GM12878 (cell line): ENCODE measurements at regions not wholly inside any gene's neighbourhood (a gene's known extent, or its start where the extent isn't known, plus 50 kb on each side); places are given as distances from the start of the nearest gene placed in this dataset.

Source experiments
- ATAC-seq: fragments of 200-7000 bp; cut with Tn5 transposase; 3 replicates; pipeline ENCODE4 v1.9.1; 2020; ENCODE audit warnings: mild to moderate bottlenecking, moderate library complexity
- BruUV-seq: library from RNA; stranded (reverse); fragments of 400-500 nt; replicated peaks from 2 replicates; lab custom pipeline; 2021; lab: Mats Ljungman, UMichigan
- CTCF ChIA-PET: fragments of 300-600 bp; sonication (Branson Sonifier 250); formaldehyde crosslinking; extraction: SDS; loops from one replicate; lab custom pipeline; 2021; ENCODE audit warnings: inconsistent platforms; lab: Yijun Ruan, JAX
- POLR2A ChIA-PET: fragments of 350-600 bp; formaldehyde crosslinking; extraction: SDS; loops from one replicate; lab custom pipeline; 2021; ENCODE audit warnings: inconsistent platforms; lab: Charles Lee
- RAD21 ChIA-PET: fragments of 300-600 bp; sonication (Branson Sonifier 250); formaldehyde crosslinking; loops from one replicate; lab custom pipeline; 2023; ENCODE audit warnings: antibody characterized with exemption; ENCODE audit not compliant: unreplicated experiment; lab: Charles Lee
- SMC1A ChIA-PET: fragments of 300-600 bp; sonication (Branson Sonifier 250); formaldehyde crosslinking; loops from one replicate; lab custom pipeline; 2023; ENCODE audit not compliant: unreplicated experiment, uncharacterized antibody; lab: Charles Lee
- DNase-seq: peaks from one replicate; pipeline ENCODE4 v3.0.0-alpha.2; 2011; ENCODE audit warnings: low read depth, low spot score
- FAIRE-seq: peaks from 3 replicates; lab custom pipeline; 2011; peaks lifted over from hg19 to GRCh38; lab: Jason Lieb, UNC
- H2AFZ ChIP-seq: 2 replicates; pipeline ENCODE4 v1.6.0; 2011; ENCODE audit warnings: low read depth, low read length, control low read depth; ENCODE audit not compliant: control insufficient read depth
- H3K27ac ChIP-seq: 2 replicates; pipeline ENCODE4 v1.5.1; 2011; ENCODE audit warnings: control low read depth; ENCODE audit not compliant: control insufficient read depth, insufficient read depth
- H3K27me3 ChIP-seq, 2 experiments: replicated peaks in 1 of 2; 2 replicates each; pipeline versions ENCODE4 v1.6.0 to v1.6.1; 2011; ENCODE audit warnings: low read length in 1 of 2; ENCODE audit not compliant: control insufficient read depth in 2 of 2, insufficient read depth in 2 of 2
- H3K36me3 ChIP-seq, 2 experiments: 2 replicates each; pipeline ENCODE4 v1.5.1; 2011; ENCODE audit warnings: low read length in 1 of 2; ENCODE audit not compliant: control insufficient read depth in 2 of 2, insufficient read depth in 2 of 2
- H3K4me1 ChIP-seq: 2 replicates; pipeline ENCODE4 v1.6.1; 2011; ENCODE audit warnings: mild to moderate bottlenecking, low read length, moderate library complexity, mixed read lengths; ENCODE audit not compliant: control insufficient read depth, insufficient read depth
- H3K4me2 ChIP-seq: 2 replicates; pipeline ENCODE4 v1.6.0; 2011; ENCODE audit warnings: control low read depth; ENCODE audit not compliant: control insufficient read depth, insufficient read depth
- H3K4me3 ChIP-seq: fragments of 200-600 bp; sonication (generic); 2 replicates; pipeline ENCODE4 v1.5.1; 2016
- H3K79me2 ChIP-seq: 2 replicates; pipeline ENCODE4 v1.6.0; 2011; ENCODE audit warnings: low read length; ENCODE audit not compliant: control insufficient read depth, insufficient read depth
- H3K9ac ChIP-seq: 2 replicates; pipeline ENCODE4 v1.8.0; 2011; ENCODE audit warnings: low read length, control low read depth, mixed read lengths; ENCODE audit not compliant: control insufficient read depth, insufficient read depth
- H3K9me3 ChIP-seq: replicated peaks from 3 replicates; pipeline ENCODE4 v1.5.1; 2011; ENCODE audit warnings: mild to moderate bottlenecking, low read length; ENCODE audit not compliant: control insufficient read depth, insufficient read depth
- H4K20me1 ChIP-seq: 2 replicates; pipeline ENCODE4 v1.6.0; 2011; ENCODE audit not compliant: control insufficient read depth, insufficient read depth
- EGR1 ChIP-seq, 2 experiments: IDR thresholded peaks; 1 replicate in 1 of 2; 2 replicates in 1 of 2; pipeline ENCODE4 v1.6.1; 2011 to 2012; ENCODE audit warnings: low read depth in 2 of 2, low read length in 2 of 2, borderline replicate concordance in 1 of 2, mild to moderate bottlenecking in 1 of 2, moderate library complexity in 1 of 2
- FOXM1 ChIP-seq: IDR thresholded peaks from 2 replicates; pipeline ENCODE4 v1.6.1; 2012; ENCODE audit warnings: low read depth, mild to moderate bottlenecking, inconsistent platforms, low read length, moderate library complexity
- MEF2B ChIP-seq: fragments of 450-650 bp; IDR thresholded peaks from 2 replicates; pipeline ENCODE4 v1.6.1; 2018; ENCODE audit warnings: mild to moderate bottlenecking, moderate library complexity; ENCODE audit not compliant: partially characterized antibody, poor library complexity, severe bottlenecking
- PML ChIP-seq: IDR thresholded peaks from 2 replicates; pipeline ENCODE4 v1.6.1; 2012; ENCODE audit warnings: low read length, inconsistent platforms
- SUZ12 ChIP-seq: fragments of 200-600 bp; sonication (generic); IDR thresholded peaks from one replicate; pipeline ENCODE4 v1.6.1; 2018; ENCODE audit warnings: antibody characterized with exemption, mild to moderate bottlenecking; ENCODE audit not compliant: unreplicated experiment
- TCF3 ChIP-seq: IDR thresholded peaks from 2 replicates; pipeline ENCODE4 v1.6.1; 2012; ENCODE audit warnings: low read depth, mild to moderate bottlenecking, low read length, borderline replicate concordance; ENCODE audit not compliant: insufficient read depth
- WRNIP1 ChIP-seq: IDR thresholded peaks from 2 replicates; pipeline ENCODE4 v1.6.1; 2011; ENCODE audit warnings: low read depth, low read length, improper control_type of control experiment, borderline replicate concordance
- YY1 ChIP-seq: IDR thresholded peaks from 2 replicates; pipeline ENCODE4 v1.6.1; 2011; ENCODE audit warnings: low read depth, mild to moderate bottlenecking, low read length
- ZNF207 ChIP-seq: fragments of 450-650 bp; IDR thresholded peaks from 2 replicates; pipeline ENCODE4 v1.6.1; 2014; ENCODE audit warnings: antibody characterized with exemption, mild to moderate bottlenecking, borderline replicate concordance
- ZZZ3 ChIP-seq: IDR thresholded peaks from 2 replicates; pipeline ENCODE4 v1.6.1; 2011; ENCODE audit warnings: low read depth; ENCODE audit not compliant: control insufficient read depth, insufficient read length
- WGBS: methylation state at CpG from one replicate; pipeline ENCODE4 v1.1.6; 2016; ENCODE audit warnings: low lambda C conversion rate; ENCODE audit not compliant: insufficient replicate concordance, insufficient coverage; ENCODE audit errors: missing lambda C conversion rate; 5-methylcytosine and 5-hydroxymethylcytosine counted together
- in situ Hi-C: fragments of 300-500 bp; cut with MboI; formaldehyde crosslinking; loops from 9 replicates; pipeline ENCODE4 v1.14.3; 2018; ENCODE audit warnings: mixed read lengths
- intact Hi-C: fragments of 100-400 bp; cut with micrococcal nuclease; formaldehyde crosslinking; loops from one replicate; pipeline ENCODE4 v1.14.2; 2022; ENCODE audit not compliant: unreplicated experiment
- TF ChIP-seq, protein P1 (sequence below): fragments of 450-650 bp; IDR thresholded peaks from 2 replicates; pipeline ENCODE4 v1.6.1; 2017; ENCODE audit warnings: borderline replicate concordance
- TF ChIP-seq, protein P2 (sequence below): fragments of 450-650 bp; IDR thresholded peaks from 2 replicates; pipeline ENCODE4 v1.6.1; 2017; ENCODE audit warnings: mild to moderate bottlenecking, moderate library complexity
- TF ChIP-seq, protein P3 (sequence below): fragments of 450-650 bp; formaldehyde crosslinking; IDR thresholded peaks from 2 replicates; pipeline ENCODE4 v1.5.0; 2022; ENCODE audit warnings: mild to moderate bottlenecking, missing genetic modification characterization

DNA sequence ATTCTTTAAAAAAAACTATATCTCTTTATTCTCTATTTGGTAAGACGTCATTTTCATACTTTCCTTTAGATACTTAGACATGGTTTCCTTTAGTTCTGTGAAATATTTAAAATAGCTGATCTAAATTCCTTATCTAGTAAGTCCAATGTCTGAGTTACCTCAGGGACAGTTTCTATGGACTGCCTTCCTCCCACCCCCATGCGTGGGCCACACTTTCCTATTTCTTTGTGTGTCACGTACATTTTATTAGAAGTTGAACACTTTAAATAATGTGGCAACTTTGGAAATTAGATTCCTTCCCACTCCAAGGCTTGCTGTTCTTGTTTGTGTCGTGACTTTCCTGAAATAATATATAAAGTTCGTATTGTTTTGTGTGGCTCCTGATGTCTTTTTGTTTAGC lies 260.7 kb downstream of the EDEM1 start (continued):
- TF ChIP-seq ZZZ3, result no peak
- no peak for TF ChIP-seq YY1
- TF ChIP-seq FOXM1, result no peak
- TF ChIP-seq ZNF207, result no peak
- no peak for TF ChIP-seq MEF2B
- TF ChIP-seq, protein P1, sequence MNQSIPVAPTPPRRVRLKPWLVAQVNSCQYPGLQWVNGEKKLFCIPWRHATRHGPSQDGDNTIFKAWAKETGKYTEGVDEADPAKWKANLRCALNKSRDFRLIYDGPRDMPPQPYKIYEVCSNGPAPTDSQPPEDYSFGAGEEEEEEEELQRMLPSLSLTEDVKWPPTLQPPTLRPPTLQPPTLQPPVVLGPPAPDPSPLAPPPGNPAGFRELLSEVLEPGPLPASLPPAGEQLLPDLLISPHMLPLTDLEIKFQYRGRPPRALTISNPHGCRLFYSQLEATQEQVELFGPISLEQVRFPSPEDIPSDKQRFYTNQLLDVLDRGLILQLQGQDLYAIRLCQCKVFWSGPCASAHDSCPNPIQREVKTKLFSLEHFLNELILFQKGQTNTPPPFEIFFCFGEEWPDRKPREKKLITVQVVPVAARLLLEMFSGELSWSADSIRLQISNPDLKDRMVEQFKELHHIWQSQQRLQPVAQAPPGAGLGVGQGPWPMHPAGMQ, result no peak
- TF ChIP-seq, protein P2, sequence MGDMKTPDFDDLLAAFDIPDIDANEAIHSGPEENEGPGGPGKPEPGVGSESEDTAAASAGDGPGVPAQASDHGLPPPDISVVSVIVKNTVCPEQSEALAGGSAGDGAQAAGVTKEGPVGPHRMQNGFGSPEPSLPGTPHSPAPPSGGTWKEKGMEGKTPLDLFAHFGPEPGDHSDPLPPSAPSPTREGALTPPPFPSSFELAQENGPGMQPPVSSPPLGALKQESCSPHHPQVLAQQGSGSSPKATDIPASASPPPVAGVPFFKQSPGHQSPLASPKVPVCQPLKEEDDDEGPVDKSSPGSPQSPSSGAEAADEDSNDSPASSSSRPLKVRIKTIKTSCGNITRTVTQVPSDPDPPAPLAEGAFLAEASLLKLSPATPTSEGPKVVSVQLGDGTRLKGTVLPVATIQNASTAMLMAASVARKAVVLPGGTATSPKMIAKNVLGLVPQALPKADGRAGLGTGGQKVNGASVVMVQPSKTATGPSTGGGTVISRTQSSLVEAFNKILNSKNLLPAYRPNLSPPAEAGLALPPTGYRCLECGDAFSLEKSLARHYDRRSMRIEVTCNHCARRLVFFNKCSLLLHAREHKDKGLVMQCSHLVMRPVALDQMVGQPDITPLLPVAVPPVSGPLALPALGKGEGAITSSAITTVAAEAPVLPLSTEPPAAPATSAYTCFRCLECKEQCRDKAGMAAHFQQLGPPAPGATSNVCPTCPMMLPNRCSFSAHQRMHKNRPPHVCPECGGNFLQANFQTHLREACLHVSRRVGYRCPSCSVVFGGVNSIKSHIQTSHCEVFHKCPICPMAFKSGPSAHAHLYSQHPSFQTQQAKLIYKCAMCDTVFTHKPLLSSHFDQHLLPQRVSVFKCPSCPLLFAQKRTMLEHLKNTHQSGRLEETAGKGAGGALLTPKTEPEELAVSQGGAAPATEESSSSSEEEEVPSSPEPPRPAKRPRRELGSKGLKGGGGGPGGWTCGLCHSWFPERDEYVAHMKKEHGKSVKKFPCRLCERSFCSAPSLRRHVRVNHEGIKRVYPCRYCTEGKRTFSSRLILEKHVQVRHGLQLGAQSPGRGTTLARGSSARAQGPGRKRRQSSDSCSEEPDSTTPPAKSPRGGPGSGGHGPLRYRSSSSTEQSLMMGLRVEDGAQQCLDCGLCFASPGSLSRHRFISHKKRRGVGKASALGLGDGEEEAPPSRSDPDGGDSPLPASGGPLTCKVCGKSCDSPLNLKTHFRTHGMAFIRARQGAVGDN, result no peak

GRCh38 chr3:5448816-5449215 lies 261.3 kb downstream of the EDEM1 start:
- intact Hi-C loops, result no loop called here
- in situ Hi-C loops, result no loop called here
- Histone ChIP-seq H3K79me2 (no peaks in the 10 kb centered on the region), H3K4me1 (no peaks in the 10 kb centered on the region), H3K27ac (no peak overlapping the region), H3K4me2 (no peak overlapping the region), H2AFZ (no peak overlapping the region), H3K27me3 (no peaks in the 10 kb centered on the region), H4K20me1 (no peaks in the 10 kb centered on the region), H3K4me3 (no peak overlapping the region), H3K9ac (no peak overlapping the region), H3K36me3 (no peaks in the 10 kb centered on the region), H3K9me3 (no peaks in the 10 kb centered on the region)
- TF ChIP-seq TCF3 (no peak), SUZ12 (no peak), WRNIP1 (no peak), PML (no peak), EGR1 (IDR thresholded peaks at IDR 0.05; ENCODE audit: borderline replicate concordance in 1 of 2, low read depth in 2 of 2, low read length in 2 of 2) (no peak)
- TF ChIP-seq, protein P3, sequence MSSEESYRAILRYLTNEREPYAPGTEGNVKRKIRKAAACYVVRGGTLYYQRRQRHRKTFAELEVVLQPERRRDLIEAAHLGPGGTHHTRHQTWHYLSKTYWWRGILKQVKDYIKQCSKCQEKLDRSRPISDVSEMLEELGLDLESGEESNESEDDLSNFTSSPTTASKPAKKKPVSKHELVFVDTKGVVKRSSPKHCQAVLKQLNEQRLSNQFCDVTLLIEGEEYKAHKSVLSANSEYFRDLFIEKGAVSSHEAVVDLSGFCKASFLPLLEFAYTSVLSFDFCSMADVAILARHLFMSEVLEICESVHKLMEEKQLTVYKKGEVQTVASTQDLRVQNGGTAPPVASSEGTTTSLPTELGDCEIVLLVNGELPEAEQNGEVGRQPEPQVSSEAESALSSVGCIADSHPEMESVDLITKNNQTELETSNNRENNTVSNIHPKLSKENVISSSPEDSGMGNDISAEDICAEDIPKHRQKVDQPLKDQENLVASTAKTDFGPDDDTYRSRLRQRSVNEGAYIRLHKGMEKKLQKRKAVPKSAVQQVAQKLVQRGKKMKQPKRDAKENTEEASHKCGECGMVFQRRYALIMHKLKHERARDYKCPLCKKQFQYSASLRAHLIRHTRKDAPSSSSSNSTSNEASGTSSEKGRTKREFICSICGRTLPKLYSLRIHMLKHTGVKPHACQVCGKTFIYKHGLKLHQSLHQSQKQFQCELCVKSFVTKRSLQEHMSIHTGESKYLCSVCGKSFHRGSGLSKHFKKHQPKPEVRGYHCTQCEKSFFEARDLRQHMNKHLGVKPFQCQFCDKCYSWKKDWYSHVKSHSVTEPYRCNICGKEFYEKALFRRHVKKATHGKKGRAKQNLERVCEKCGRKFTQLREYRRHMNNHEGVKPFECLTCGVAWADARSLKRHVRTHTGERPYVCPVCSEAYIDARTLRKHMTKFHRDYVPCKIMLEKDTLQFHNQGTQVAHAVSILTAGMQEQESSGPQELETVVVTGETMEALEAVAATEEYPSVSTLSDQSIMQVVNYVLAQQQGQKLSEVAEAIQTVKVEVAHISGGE (CRISPR knock-in tag), result no peak
- ChIA-PET SMC1A (interaction anchor here (0.8 to 0.9 kb wide), 2 partner anchors 22 to 273 kb away, joined by 3 read pairs; no protein-coding TSS in a partner anchor), CTCF (interaction anchor here (1.5 kb wide), 1 partner anchor 11 kb away, joined by 4 read pairs; no protein-coding TSS in a partner anchor), POLR2A (no interaction called here), RAD21 (interaction anchor here (0.5 kb wide), 1 partner anchor 738 kb away, joined by 4 read pairs; no protein-coding TSS in a partner anchor)
- DNase-seq (no peak), ATAC-seq (no peak), FAIRE-seq (no peak)
- WGBS, result 64% methylated on average over 2 of the region's 2 CpGs
- no TSS peak for BruUV-seq
